HPDE6-E6E7 (cell line): ENCODE measurements at regions not wholly inside any gene's neighbourhood (a gene's known extent, or its start where the extent isn't known, plus 50 kb on each side); places are given as distances from the start of the nearest gene placed in this dataset.

Source experiments
- DNase-seq: peaks from one replicate; pipeline ENCODE4 v3.0.0; 2011; ENCODE audit warnings: missing footprints; ENCODE audit errors: extremely low spot score

GRCh38 chr4:151605215-151605614, 155.6 kb downstream of the GATB start:
- no peak for DNase-seq

GRCh38 chr4:151606061-151606460, 154.7 kb downstream of the GATB start:
- DNase-seq: no peak

GRCh38 chr4:151610229-151610628, 150.6 kb downstream of the GATB start:
- no peak for DNase-seq

- DNase-seq: no peak
Observed at GRCh38 chr4:151611960-151612359, 148.8 kb downstream of the GATB start.

- no peak for DNase-seq
Observed at GRCh38 chr4:151613290-151613689, 147.5 kb downstream of the GATB start.

- no peak for DNase-seq
Observed at GRCh38 chr4:151614561-151614960, 146.2 kb downstream of the GATB start.

GRCh38 chr4:151618858-151619257, 141.9 kb downstream of the GATB start:
- DNase-seq: no peak

GRCh38 chr4:151620066-151620465, 140.7 kb downstream of the GATB start:
- DNase-seq: no peak
